Large intestine (tissue), 3 donors: ENCODE measurements at regions not wholly inside any gene's neighbourhood (a gene's known extent, or its start where the extent isn't known, plus 50 kb on each side); places are given as distances from the start of the nearest gene placed in this dataset.

Source experiments
- DNase-seq, 2 donors: peaks; one replicate each; pipeline versions ENCODE4 v3.0.0 to v3.0.0-alpha.2; 2013
- H3K27ac ChIP-seq: one replicate; pipeline ENCODE4 v1.5.1; 2013; ENCODE audit warnings: low read length
- H3K27me3 ChIP-seq: 2 replicates; pipeline ENCODE4 v1.6.1; 2013; ENCODE audit warnings: low read length; ENCODE audit not compliant: control insufficient read depth, insufficient read depth
- H3K36me3 ChIP-seq: 2 replicates; pipeline ENCODE4 v1.6.1; 2013; ENCODE audit warnings: low read length; ENCODE audit not compliant: control insufficient read depth, insufficient read depth
- H3K4me1 ChIP-seq: one replicate; pipeline ENCODE4 v1.6.1; 2013; ENCODE audit warnings: low read length; ENCODE audit not compliant: control insufficient read depth, insufficient read depth
- H3K4me3 ChIP-seq: one replicate; pipeline ENCODE4 v1.5.1; 2013; ENCODE audit warnings: low read length
- H3K9me3 ChIP-seq: one replicate; pipeline ENCODE4 v1.6.1; 2013; ENCODE audit warnings: mild to moderate bottlenecking, low read depth, low read length, moderate library complexity; ENCODE audit not compliant: control insufficient read depth
- WGBS: methylation state at CpG from one replicate; pipeline ENCODE4 v1.1.5; 2013; ENCODE audit warnings: low lambda C conversion rate; ENCODE audit not compliant: insufficient coverage; 5-methylcytosine and 5-hydroxymethylcytosine counted together

- DNase-seq: no peak
These were observed 88.8 kb upstream of the ETS2 start for GRCh38 chr21:38716942-38717341.

GRCh38 chr21:38718481-38718880 lies 87.2 kb upstream of the ETS2 start:
- no peak overlapping the region for H3K4me3 ChIP-seq
- H3K36me3 ChIP-seq: no peaks in the 10 kb centered on the region
- no peak overlapping the region for H3K27ac ChIP-seq
- DNase-seq: no peak
- no peaks in the 10 kb centered on the region for H3K9me3 ChIP-seq
- H3K27me3 ChIP-seq: no peaks in the 10 kb centered on the region
- 90% methylated on average over 2 of the region's 3 CpGs for WGBS
- H3K4me1 ChIP-seq: no peaks in the 10 kb centered on the region

More at GRCh38 chr21:38716942-38717341, 88.8 kb upstream of the ETS2 start:
- Histone ChIP-seq H3K4me3 (no peak overlapping the region), H3K36me3 (no peaks in the 10 kb centered on the region), H3K9me3 (no peaks in the 10 kb centered on the region), H3K27ac (no peak overlapping the region), H3K27me3 (no peaks in the 10 kb centered on the region), H3K4me1 (no peaks in the 10 kb centered on the region)
- no CpG with 5 or more reads among the region's 5 CpGs for WGBS

- Histone ChIP-seq H3K27ac (no peak overlapping the region), H3K4me1 (no peaks in the 10 kb centered on the region), H3K36me3 (no peaks in the 10 kb centered on the region), H3K9me3 (peaks cover 5% of the 10 kb centered on the region), H3K4me3 (no peak overlapping the region), H3K27me3 (no peaks in the 10 kb centered on the region)
- no peak for DNase-seq
- no CpG with 5 or more reads among the region's 6 CpGs for WGBS
These were observed 85.7 kb upstream of the ETS2 start for GRCh38 chr21:38720074-38720473.

- H3K9me3 ChIP-seq: peaks cover 6% of the 10 kb centered on the region
- H3K36me3 ChIP-seq: no peaks in the 10 kb centered on the region
- 54% methylated on average over 2 of the region's 6 CpGs for WGBS
- H3K4me1 ChIP-seq: no peaks in the 10 kb centered on the region
- H3K27ac ChIP-seq: no peak overlapping the region
- no peaks in the 10 kb centered on the region for H3K27me3 ChIP-seq
- no peak overlapping the region for H3K4me3 ChIP-seq
- DNase-seq: no peak
These were observed 84.7 kb upstream of the ETS2 start for GRCh38 chr21:38721055-38721454.

- H3K4me3 ChIP-seq: no peak overlapping the region
- DNase-seq: no peak
- peaks cover 6% of the 10 kb centered on the region for H3K9me3 ChIP-seq
- H3K27ac ChIP-seq: no peak overlapping the region
- no CpG with 5 or more reads among the region's 6 CpGs for WGBS
- H3K36me3 ChIP-seq: no peaks in the 10 kb centered on the region
- no peaks in the 10 kb centered on the region for H3K4me1 ChIP-seq
- H3K27me3 ChIP-seq: no peaks in the 10 kb centered on the region
These were observed 83.8 kb upstream of the ETS2 start for GRCh38 chr21:38721958-38722357.

- 100% methylated on average over 1 of the region's 5 CpGs for WGBS
- Histone ChIP-seq H3K36me3 (no peaks in the 10 kb centered on the region), H3K4me1 (no peaks in the 10 kb centered on the region), H3K27me3 (no peaks in the 10 kb centered on the region), H3K4me3 (no peak overlapping the region), H3K9me3 (peaks cover 6% of the 10 kb centered on the region), H3K27ac (no peak overlapping the region)
- DNase-seq: no peak
These were observed 80.3 kb upstream of the ETS2 start for GRCh38 chr21:38725196-38726157.

GRCh38 chr21:38726482-38726881 lies 79.2 kb upstream of the ETS2 start:
- H3K27ac ChIP-seq: no peak overlapping the region
- no peak for DNase-seq
- H3K27me3 ChIP-seq: no peaks in the 10 kb centered on the region
- WGBS: 100% methylated on average over 1 of the region's 1 CpG
- peaks cover 6% of the 10 kb centered on the region for H3K9me3 ChIP-seq
- no peak overlapping the region for H3K4me3 ChIP-seq
- H3K36me3 ChIP-seq: no peaks in the 10 kb centered on the region
- H3K4me1 ChIP-seq: no peaks in the 10 kb centered on the region

- DNase-seq: no peak
- no peak overlapping the region for H3K27ac ChIP-seq
- H3K4me3 ChIP-seq: no peak overlapping the region
- H3K9me3 ChIP-seq: peaks cover 6% of the 10 kb centered on the region
- no peaks in the 10 kb centered on the region for H3K36me3 ChIP-seq
- peaks cover 4% of the 10 kb centered on the region for H3K4me1 ChIP-seq
- no peaks in the 10 kb centered on the region for H3K27me3 ChIP-seq
- WGBS: 100% methylated on average over 1 of the region's 1 CpG
These were observed 76.4 kb upstream of the ETS2 start for GRCh38 chr21:38729291-38729690.

- no peak for DNase-seq
- no peaks in the 10 kb centered on the region for H3K36me3 ChIP-seq
These were observed 75.9 kb upstream of the ETS2 start for GRCh38 chr21:38729754-38730379.

GRCh38 chr21:38733972-38734546 lies 71.7 kb upstream of the ETS2 start:
- DNase-seq: peak; percentile 73 to 84
- Histone ChIP-seq H3K36me3 (no peaks in the 10 kb centered on the region), H3K4me1 (peaks cover 16% of the 10 kb centered on the region), H3K27me3 (no peaks in the 10 kb centered on the region), H3K4me3 (peak overlapping the region; percentile 12), H3K27ac (peak overlapping the region; percentile 87), H3K9me3 (no peaks in the 10 kb centered on the region)
- WGBS: 0% methylated on average over 2 of the region's 30 CpGs

More at GRCh38 chr21:38729754-38730379, 75.9 kb upstream of the ETS2 start:
- no peak overlapping the region for H3K4me3 ChIP-seq
- H3K4me1 ChIP-seq: peaks cover 8% of the 10 kb centered on the region
- WGBS: no CpG with 5 or more reads among the region's 8 CpGs
- H3K27me3 ChIP-seq: no peaks in the 10 kb centered on the region
- no peak overlapping the region for H3K27ac ChIP-seq
- H3K9me3 ChIP-seq: peaks cover 3% of the 10 kb centered on the region
